ENCODE measurements at regions not wholly inside any gene's neighbourhood (a gene's known extent, or its start where the extent isn't known, plus 50 kb on each side); places are given as distances from the start of the nearest gene placed in this dataset.
A peak's percentile ranks its signal among the peaks of the same experiment; 100 is the strongest.

GRCh38 chr3:29156086-29156715 lies 124.7 kb upstream of the RBMS3 start:
- ChIA-PET CTCF (no interaction called here), POLR2A (no interaction called here)
- TF ChIP-seq ELF4 (IDR thresholded peaks at IDR 0.05) (no peak), FOXM1 (IDR thresholded peaks at IDR 0.05; ENCODE audit: borderline replicate concordance) (no peak), SP1 (IDR thresholded peaks at IDR 0.05) (no peak), HDGF (IDR thresholded peaks at IDR 0.05; ENCODE audit: borderline replicate concordance) (no peak), CTBP1 (IDR thresholded peaks at IDR 0.05; ENCODE audit: borderline replicate concordance) (no peak), SUZ12 (IDR thresholded peaks at IDR 0.05) (no peak), FOXK2 (IDR thresholded peaks at IDR 0.05) (no peak), BHLHE40 (IDR thresholded peaks at IDR 0.05; ENCODE audit: borderline replicate concordance) (no peak), TARDBP (IDR thresholded peaks at IDR 0.05) (no peak), ARNT (IDR thresholded peaks at IDR 0.05) (no peak), FOXA1 (IDR thresholded peaks at IDR 0.05) (no peak), LEF1 (IDR thresholded peaks at IDR 0.05; ENCODE audit: borderline replicate concordance) (no peak)
- TF ChIP-seq, protein P1, sequence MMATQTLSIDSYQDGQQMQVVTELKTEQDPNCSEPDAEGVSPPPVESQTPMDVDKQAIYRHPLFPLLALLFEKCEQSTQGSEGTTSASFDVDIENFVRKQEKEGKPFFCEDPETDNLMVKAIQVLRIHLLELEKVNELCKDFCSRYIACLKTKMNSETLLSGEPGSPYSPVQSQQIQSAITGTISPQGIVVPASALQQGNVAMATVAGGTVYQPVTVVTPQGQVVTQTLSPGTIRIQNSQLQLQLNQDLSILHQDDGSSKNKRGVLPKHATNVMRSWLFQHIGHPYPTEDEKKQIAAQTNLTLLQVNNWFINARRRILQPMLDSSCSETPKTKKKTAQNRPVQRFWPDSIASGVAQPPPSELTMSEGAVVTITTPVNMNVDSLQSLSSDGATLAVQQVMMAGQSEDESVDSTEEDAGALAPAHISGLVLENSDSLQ (IDR thresholded peaks at IDR 0.05): no peak
- DNase-seq (ENCODE audit: extremely low spot score): peak; percentile 13

DNA sequence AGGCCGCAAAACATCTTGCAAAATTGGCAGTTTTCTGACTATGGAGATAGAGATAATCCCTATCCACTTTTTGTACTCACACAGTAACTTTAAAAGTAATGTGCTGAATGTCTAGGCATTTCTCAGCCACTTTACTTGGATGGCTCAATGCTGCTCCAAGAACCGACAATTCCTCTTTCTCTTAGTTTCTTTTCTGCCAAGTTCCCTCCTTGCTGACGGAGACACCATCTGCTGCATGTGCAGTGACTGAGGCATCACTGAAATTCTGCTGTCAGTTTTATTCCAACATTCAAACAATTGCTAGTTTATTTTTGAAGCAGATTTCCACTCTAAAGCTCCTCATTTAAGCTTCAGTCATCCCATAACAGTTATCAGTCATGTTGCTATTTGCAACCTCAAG lies 116.0 kb upstream of the RBMS3 start:
- no peak for DNase-seq (ENCODE audit: extremely low spot score)
- TF ChIP-seq CTBP1 (IDR thresholded peaks at IDR 0.05; ENCODE audit: borderline replicate concordance) (no peak), ELF4 (IDR thresholded peaks at IDR 0.05) (no peak), ARNT (IDR thresholded peaks at IDR 0.05) (no peak), SP1 (IDR thresholded peaks at IDR 0.05) (no peak), FOXM1 (IDR thresholded peaks at IDR 0.05; ENCODE audit: borderline replicate concordance) (no peak), ZNF384 (IDR thresholded peaks at IDR 0.05) (no peak), BHLHE40 (IDR thresholded peaks at IDR 0.05; ENCODE audit: borderline replicate concordance) (no peak), HDGF (IDR thresholded peaks at IDR 0.05; ENCODE audit: borderline replicate concordance) (no peak), FOXK2 (IDR thresholded peaks at IDR 0.05) (no peak), SUZ12 (IDR thresholded peaks at IDR 0.05) (no peak), LEF1 (IDR thresholded peaks at IDR 0.05; ENCODE audit: borderline replicate concordance) (no peak), L3MBTL2 (conservative IDR thresholded peaks at IDR 0.05) (no peak), TARDBP (IDR thresholded peaks at IDR 0.05) (no peak)
- TF ChIP-seq, protein P1 (IDR thresholded peaks at IDR 0.05): no peak
- ChIA-PET CTCF (no interaction called here), POLR2A (no interaction called here)

DNA sequence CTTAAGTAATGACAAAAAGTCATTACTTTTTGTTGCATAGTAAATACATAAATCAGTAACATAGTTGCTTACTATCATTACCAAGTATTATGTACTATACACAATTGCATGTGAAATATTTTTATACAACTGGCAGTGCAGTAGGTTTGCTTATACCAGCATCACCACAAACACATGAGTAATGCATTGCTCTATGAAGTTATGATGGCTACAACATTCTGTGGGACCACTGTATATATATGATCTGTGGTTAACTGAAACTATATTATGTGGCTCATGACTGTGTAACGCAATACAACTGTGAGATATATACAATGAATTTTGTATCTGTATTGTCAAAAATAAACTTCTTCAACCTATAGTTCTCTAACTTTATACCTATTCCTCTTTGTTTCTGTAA lies 113.7 kb upstream of the RBMS3 start:
- DNase-seq (ENCODE audit: extremely low spot score): no peak
- CTCF ChIA-PET: interaction anchor here (1.0 kb wide), 1 partner anchor 10 kb away, joined by 3 read pairs; no protein-coding TSS in a partner anchor
- no peak for TF ChIP-seq TARDBP (IDR thresholded peaks at IDR 0.05)
- no peak for TF ChIP-seq LEF1 (IDR thresholded peaks at IDR 0.05; ENCODE audit: borderline replicate concordance)
- no peak for TF ChIP-seq FOXA1 (IDR thresholded peaks at IDR 0.05)
- TF ChIP-seq, protein P1 (IDR thresholded peaks at IDR 0.05): no peak
- no peak for TF ChIP-seq FOXM1 (IDR thresholded peaks at IDR 0.05; ENCODE audit: borderline replicate concordance)
- no peak for TF ChIP-seq SP1 (IDR thresholded peaks at IDR 0.05)
- TF ChIP-seq NFRKB (IDR thresholded peaks at IDR 0.05): no peak
- no peak for TF ChIP-seq ELF4 (IDR thresholded peaks at IDR 0.05)
- TF ChIP-seq L3MBTL2 (conservative IDR thresholded peaks at IDR 0.05): no peak
- TF ChIP-seq HDGF (IDR thresholded peaks at IDR 0.05; ENCODE audit: borderline replicate concordance): no peak
- no peak for TF ChIP-seq ZNF384 (IDR thresholded peaks at IDR 0.05)
- no peak for TF ChIP-seq FOXK2 (IDR thresholded peaks at IDR 0.05)
- TF ChIP-seq CTBP1 (IDR thresholded peaks at IDR 0.05; ENCODE audit: borderline replicate concordance): no peak
- no peak for TF ChIP-seq SUZ12 (IDR thresholded peaks at IDR 0.05)
- TF ChIP-seq ARNT (IDR thresholded peaks at IDR 0.05): no peak
- no peak for TF ChIP-seq BHLHE40 (IDR thresholded peaks at IDR 0.05; ENCODE audit: borderline replicate concordance)
- POLR2A ChIA-PET: no interaction called here

- ChIA-PET POLR2A (no interaction called here), CTCF (interaction anchor here (0.6 kb wide), 1 partner anchor 817 kb away, joined by 4 read pairs; no protein-coding TSS in a partner anchor)
- DNase-seq (ENCODE audit: extremely low spot score): no peak
- TF ChIP-seq ZNF384 (IDR thresholded peaks at IDR 0.05): peak; percentile 61
- no peak for TF ChIP-seq FOXM1 (IDR thresholded peaks at IDR 0.05; ENCODE audit: borderline replicate concordance)
Measured at GRCh38 chr3:29168081-29168480, 112.8 kb upstream of the RBMS3 start.

GRCh38 chr3:29168696-29169095 lies 112.2 kb upstream of the RBMS3 start:
- TF ChIP-seq, protein P1 (IDR thresholded peaks at IDR 0.05): no peak
- no peak for DNase-seq (ENCODE audit: extremely low spot score)
- CTCF ChIA-PET: interaction anchor here (0.6 kb wide), 1 partner anchor 818 kb away, joined by 4 read pairs; no protein-coding TSS in a partner anchor
- POLR2A ChIA-PET: no interaction called here

GRCh38 chr3:29169451-29169850 lies 111.4 kb upstream of the RBMS3 start:
- ChIA-PET CTCF (no interaction called here), POLR2A (no interaction called here)
- no peak for DNase-seq (ENCODE audit: extremely low spot score)
- TF ChIP-seq HDGF (IDR thresholded peaks at IDR 0.05; ENCODE audit: borderline replicate concordance) (no peak), FOXA1 (IDR thresholded peaks at IDR 0.05) (no peak), ZNF384 (IDR thresholded peaks at IDR 0.05) (no peak), TARDBP (IDR thresholded peaks at IDR 0.05) (no peak), CTBP1 (IDR thresholded peaks at IDR 0.05; ENCODE audit: borderline replicate concordance) (no peak), FOXM1 (IDR thresholded peaks at IDR 0.05; ENCODE audit: borderline replicate concordance) (no peak), SUZ12 (IDR thresholded peaks at IDR 0.05) (no peak), SP1 (IDR thresholded peaks at IDR 0.05) (no peak), NFRKB (IDR thresholded peaks at IDR 0.05) (no peak), ELF4 (IDR thresholded peaks at IDR 0.05) (no peak), BHLHE40 (IDR thresholded peaks at IDR 0.05; ENCODE audit: borderline replicate concordance) (no peak), LEF1 (IDR thresholded peaks at IDR 0.05; ENCODE audit: borderline replicate concordance) (no peak), L3MBTL2 (conservative IDR thresholded peaks at IDR 0.05) (no peak), ARNT (IDR thresholded peaks at IDR 0.05) (no peak), FOXK2 (IDR thresholded peaks at IDR 0.05) (no peak)
- TF ChIP-seq, protein P1 (IDR thresholded peaks at IDR 0.05): no peak

Data from HEK293T (cell line).